Progenitor cell of endocrine pancreas (in vitro differentiated cells): ENCODE measurements at regions not wholly inside any gene's neighbourhood (a gene's known extent, or its start where the extent isn't known, plus 50 kb on each side); places are given as distances from the start of the nearest gene placed in this dataset.

Experiments
- DNase-seq: peaks from one replicate; pipeline ENCODE4 v3.0.0; 2021; ENCODE audit warnings: low spot score; ENCODE audit not compliant: unreplicated experiment
- H3K27ac Mint-ChIP-seq: 2 replicates; pipeline ENCODE4 v1.8.0; 2021; ENCODE audit warnings: mild to moderate bottlenecking, moderate library complexity, mixed read lengths
- H3K27me3 Mint-ChIP-seq: 2 replicates; pipeline ENCODE4 v1.8.0; 2021; ENCODE audit warnings: mixed read lengths
- H3K36me3 Mint-ChIP-seq: 2 replicates; pipeline ENCODE4 v1.8.0; 2022; ENCODE audit warnings: mixed read lengths; ENCODE audit not compliant: insufficient read depth
- H3K4me1 Mint-ChIP-seq: 2 replicates; pipeline ENCODE4 v1.8.0; 2021; ENCODE audit warnings: low read depth, mixed read lengths
- H3K4me3 Mint-ChIP-seq: 2 replicates; pipeline ENCODE4 v1.8.0; 2021; ENCODE audit warnings: low read depth, mild to moderate bottlenecking, moderate library complexity, mixed read lengths
- H3K9me3 Mint-ChIP-seq: 2 replicates; pipeline ENCODE4 v1.8.0; 2021; ENCODE audit warnings: low read depth, mixed read lengths
- CTCF ChIP-seq: fragments of 200-600 bp; sonication (generic); IDR thresholded peaks from one replicate; pipeline ENCODE4 v1.5.0; 2021; ENCODE audit warnings: antibody characterized with exemption, mild to moderate bottlenecking; ENCODE audit not compliant: unreplicated experiment

GRCh38 chr2:236894791-236895190 is 190.9 kb upstream of the COPS8 start:
- Mint-ChIP-seq H3K27me3 (peaks cover 73% of the 10 kb centered on the region), H3K4me1 (peaks cover 3% of the 10 kb centered on the region), H3K27ac (no peak overlapping the region), H3K4me3 (no peak overlapping the region), H3K9me3 (no peaks in the 10 kb centered on the region), H3K36me3 (no peaks in the 10 kb centered on the region)
- TF ChIP-seq CTCF: no peak
- DNase-seq: no peak

- H3K27ac Mint-ChIP-seq: no peak overlapping the region
- H3K9me3 Mint-ChIP-seq: no peaks in the 10 kb centered on the region
- H3K36me3 Mint-ChIP-seq: no peaks in the 10 kb centered on the region
- H3K4me1 Mint-ChIP-seq: peaks cover 6% of the 10 kb centered on the region
- H3K4me3 Mint-ChIP-seq: no peak overlapping the region
- TF ChIP-seq CTCF: no peak
- DNase-seq: no peak
- H3K27me3 Mint-ChIP-seq: peaks cover 73% of the 10 kb centered on the region
Measured at GRCh38 chr2:236895497-236895896, 190.2 kb upstream of the COPS8 start.

GRCh38 chr2:236896688-236897087 is 189.0 kb upstream of the COPS8 start:
- peaks cover 6% of the 10 kb centered on the region for H3K4me1 Mint-ChIP-seq
- no peak overlapping the region for H3K4me3 Mint-ChIP-seq
- TF ChIP-seq CTCF: no peak
- H3K27ac Mint-ChIP-seq: no peak overlapping the region
- H3K9me3 Mint-ChIP-seq: no peaks in the 10 kb centered on the region
- no peaks in the 10 kb centered on the region for H3K36me3 Mint-ChIP-seq
- H3K27me3 Mint-ChIP-seq: peaks cover 73% of the 10 kb centered on the region
- no peak for DNase-seq

GRCh38 chr2:236899146-236899545 is 186.5 kb upstream of the COPS8 start:
- H3K4me3 Mint-ChIP-seq: no peak overlapping the region
- H3K4me1 Mint-ChIP-seq: peaks cover 6% of the 10 kb centered on the region
- H3K36me3 Mint-ChIP-seq: no peaks in the 10 kb centered on the region
- no peak for TF ChIP-seq CTCF
- H3K9me3 Mint-ChIP-seq: no peaks in the 10 kb centered on the region
- peaks cover 77% of the 10 kb centered on the region for H3K27me3 Mint-ChIP-seq
- no peak for DNase-seq
- H3K27ac Mint-ChIP-seq: no peak overlapping the region

GRCh38 chr2:236899950-236900640 is 185.6 kb upstream of the COPS8 start:
- H3K36me3 Mint-ChIP-seq: no peaks in the 10 kb centered on the region
- peaks cover 9% of the 10 kb centered on the region for H3K4me1 Mint-ChIP-seq
- peaks cover 81% of the 10 kb centered on the region for H3K27me3 Mint-ChIP-seq
- H3K4me3 Mint-ChIP-seq: no peak overlapping the region
- no peaks in the 10 kb centered on the region for H3K9me3 Mint-ChIP-seq
- TF ChIP-seq CTCF: no peak
- no peak overlapping the region for H3K27ac Mint-ChIP-seq
- DNase-seq: no peak
